ENCODE measurements at regions not wholly inside any gene's neighbourhood (a gene's known extent, or its start where the extent isn't known, plus 50 kb on each side); places are given as distances from the start of the nearest gene placed in this dataset.

DNA sequence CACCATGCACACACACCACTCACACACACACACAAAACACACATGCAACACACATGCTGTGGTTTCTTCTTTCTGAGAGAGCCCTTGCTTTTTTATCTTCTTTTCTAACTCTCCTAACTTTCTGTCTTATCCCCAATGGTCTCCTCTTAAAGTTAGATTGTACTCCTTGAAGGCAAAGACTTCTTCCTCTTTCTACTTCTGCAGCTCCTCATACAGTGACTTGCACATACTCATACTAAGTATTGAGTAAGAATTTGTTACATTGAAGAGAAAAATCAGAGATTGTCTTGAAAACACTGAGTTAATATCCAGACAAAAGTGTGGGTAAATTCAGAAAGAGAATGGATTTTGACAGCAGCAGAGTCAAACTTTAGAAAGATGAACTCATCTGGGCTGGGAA lies 64.4 kb downstream of the GTPBP8 start:
- no peak for DNase-seq
- intact Hi-C loops (cut with micrococcal nuclease), result no loop called here
- Histone ChIP-seq H3K4me3 (ENCODE audit: low read length) (no peak overlapping the region), H3K27ac (ENCODE audit: low read length) (no peak overlapping the region), H3K4me2 (ENCODE audit: low read length) (no peak overlapping the region), H3K9ac (ENCODE audit: low read length) (no peak overlapping the region), H3K9me3 (ENCODE audit: low read length) (no peaks in the 10 kb centered on the region), H4K20me1 (ENCODE audit: low read length) (no peaks in the 10 kb centered on the region), H3K79me2 (ENCODE audit: low read length) (no peaks in the 10 kb centered on the region), H2AFZ (ENCODE audit: low read length) (no peak overlapping the region), H3K27me3 (ENCODE audit: low read length) (no peaks in the 10 kb centered on the region), H3K4me1 (ENCODE audit: insufficient read depth, low read length) (peaks cover 4% of the 10 kb centered on the region), H3K36me3 (ENCODE audit: low read depth, low read length) (no peaks in the 10 kb centered on the region), H3K9me2 (replicated peaks; ENCODE audit: low read length) (no peaks in the 10 kb centered on the region), H3F3A (ENCODE audit: low read length, unreplicated experiment) (no peaks in the 10 kb centered on the region)
- ATAC-seq, result no peak
- POLR2A ChIA-PET (ENCODE audit: unreplicated experiment), result no interaction called here
- TF ChIP-seq EZH2 (IDR thresholded peaks at IDR 0.05; ENCODE audit: low read length, unreplicated experiment) (no peak), EZH2phosphoT487 (IDR thresholded peaks at IDR 0.05; ENCODE audit: borderline replicate concordance, low read length) (no peak), CTCF (conservative IDR thresholded peaks at IDR 0.05; ENCODE audit: low read depth, low read length) (no peak)
- no TSS peak for BruUV-seq (replicated peaks)
- CTCF ChIA-PET, result no interaction called here

DNA sequence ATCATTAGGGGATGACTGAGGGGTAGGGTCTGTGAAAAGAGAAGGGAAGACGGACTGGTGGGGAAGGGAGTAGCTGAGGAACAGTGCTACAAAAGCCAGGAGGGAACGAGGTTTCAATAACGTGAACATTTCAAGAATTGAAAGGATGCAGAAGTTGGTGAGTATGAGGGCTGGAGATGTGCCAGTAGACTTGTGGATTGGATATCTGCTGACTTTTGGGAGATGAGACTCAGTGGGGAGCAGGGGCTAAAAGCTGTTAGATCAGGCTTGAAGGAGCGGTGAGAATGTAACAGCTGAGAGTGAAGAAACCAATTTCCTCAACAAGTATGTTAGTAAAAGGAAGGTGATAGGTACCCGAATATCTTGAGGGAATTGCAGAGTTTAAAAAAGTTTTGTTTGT lies 65.2 kb downstream of the GTPBP8 start:
- Histone ChIP-seq H3K27ac (ENCODE audit: low read length) (no peak overlapping the region), H3K36me3 (ENCODE audit: low read depth, low read length) (no peaks in the 10 kb centered on the region), H3K9me3 (ENCODE audit: low read length) (no peaks in the 10 kb centered on the region), H3K4me2 (ENCODE audit: low read length) (no peak overlapping the region), H2AFZ (ENCODE audit: low read length) (no peak overlapping the region), H3K9me2 (replicated peaks; ENCODE audit: low read length) (no peaks in the 10 kb centered on the region), H4K20me1 (ENCODE audit: low read length) (no peaks in the 10 kb centered on the region), H3K4me3 (ENCODE audit: low read length) (no peak overlapping the region), H3K27me3 (ENCODE audit: low read length) (no peaks in the 10 kb centered on the region), H3K79me2 (ENCODE audit: low read length) (no peaks in the 10 kb centered on the region), H3K4me1 (ENCODE audit: insufficient read depth, low read length) (peaks cover 4% of the 10 kb centered on the region), H3F3A (ENCODE audit: low read length, unreplicated experiment) (no peaks in the 10 kb centered on the region), H3K9ac (ENCODE audit: low read length) (no peak overlapping the region)
- DNase-seq, result no peak
- intact Hi-C loops (cut with micrococcal nuclease), result no loop called here
- ChIA-PET CTCF (no interaction called here), POLR2A (ENCODE audit: unreplicated experiment) (no interaction called here)
- no peak for ATAC-seq
- TF ChIP-seq EZH2phosphoT487 (IDR thresholded peaks at IDR 0.05; ENCODE audit: borderline replicate concordance, low read length) (no peak), EZH2 (IDR thresholded peaks at IDR 0.05; ENCODE audit: low read length, unreplicated experiment) (no peak), CTCF (conservative IDR thresholded peaks at IDR 0.05; ENCODE audit: low read depth, low read length) (no peak)
- BruUV-seq (replicated peaks), result no TSS peak

GRCh38 chr3:113057117-113057516 lies 66.3 kb downstream of the GTPBP8 start:
- no peak for DNase-seq
- CTCF ChIA-PET, result no interaction called here

More at GRCh38 chr3:113057117-113057516, 66.3 kb downstream of the GTPBP8 start:
- Histone ChIP-seq H3K36me3 (ENCODE audit: low read depth, low read length) (no peaks in the 10 kb centered on the region), H3K4me3 (ENCODE audit: low read length) (no peak overlapping the region), H3K79me2 (ENCODE audit: low read length) (no peaks in the 10 kb centered on the region), H3K9me3 (ENCODE audit: low read length) (no peaks in the 10 kb centered on the region), H3K27me3 (ENCODE audit: low read length) (no peaks in the 10 kb centered on the region), H3K4me2 (ENCODE audit: low read length) (no peak overlapping the region), H2AFZ (ENCODE audit: low read length) (no peak overlapping the region), H3K4me1 (ENCODE audit: insufficient read depth, low read length) (no peaks in the 10 kb centered on the region), H3F3A (ENCODE audit: low read length, unreplicated experiment) (no peaks in the 10 kb centered on the region), H3K9ac (ENCODE audit: low read length) (no peak overlapping the region), H3K9me2 (replicated peaks; ENCODE audit: low read length) (no peaks in the 10 kb centered on the region), H4K20me1 (ENCODE audit: low read length) (no peaks in the 10 kb centered on the region), H3K27ac (ENCODE audit: low read length) (no peak overlapping the region)
- BruUV-seq (replicated peaks), result no TSS peak
- POLR2A ChIA-PET (ENCODE audit: unreplicated experiment), result no interaction called here
- no peak for TF ChIP-seq EZH2phosphoT487 (IDR thresholded peaks at IDR 0.05; ENCODE audit: borderline replicate concordance, low read length)
- TF ChIP-seq CTCF (conservative IDR thresholded peaks at IDR 0.05; ENCODE audit: low read depth, low read length), result no peak
- no peak for TF ChIP-seq EZH2 (IDR thresholded peaks at IDR 0.05; ENCODE audit: low read length, unreplicated experiment)
- intact Hi-C loops (cut with micrococcal nuclease), result no loop called here
- no peak for ATAC-seq
